WI38 (cell line): ENCODE measurements at regions not wholly inside any gene's neighbourhood (a gene's known extent, or its start where the extent isn't known, plus 50 kb on each side); places are given as distances from the start of the nearest gene placed in this dataset.

Experiments used
- H3K4me3 ChIP-seq: 2 replicates; pipeline ENCODE4 v1.5.1; 2011; ENCODE audit warnings: low read depth, mild to moderate bottlenecking, control low read depth, low read length
- CTCF ChIP-seq: IDR thresholded peaks from 2 replicates; pipeline ENCODE4 v1.5.1; 2012; ENCODE audit warnings: low read depth, mild to moderate bottlenecking, control low read depth, low read length

- H3K4me3 ChIP-seq: no peak overlapping the region
- no peak for TF ChIP-seq CTCF
Observed at GRCh38 chrX:40247848-40248622, 150.3 kb upstream of the BCOR start.

DNA sequence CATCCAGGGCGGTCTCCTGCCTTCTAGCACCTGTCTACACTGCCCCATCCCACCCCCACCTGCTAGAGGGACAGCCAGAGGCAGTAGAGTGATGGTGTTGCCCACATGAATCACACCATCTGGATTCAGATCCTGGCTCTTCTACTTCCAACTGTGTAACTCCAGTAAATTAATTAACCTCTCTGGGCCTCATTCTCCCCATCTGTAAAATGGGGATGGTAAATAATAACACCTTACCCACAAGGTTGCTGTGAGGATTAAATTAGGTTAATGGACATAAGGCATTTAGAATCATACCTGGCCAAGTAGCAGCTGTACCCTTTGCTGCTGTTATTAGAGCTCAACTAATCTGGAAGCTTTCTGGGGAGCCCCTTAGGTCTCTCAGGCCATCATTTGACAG lies 149.6 kb upstream of the BCOR start:
- H3K4me3 ChIP-seq: no peak overlapping the region
- no peak for TF ChIP-seq CTCF

DNA sequence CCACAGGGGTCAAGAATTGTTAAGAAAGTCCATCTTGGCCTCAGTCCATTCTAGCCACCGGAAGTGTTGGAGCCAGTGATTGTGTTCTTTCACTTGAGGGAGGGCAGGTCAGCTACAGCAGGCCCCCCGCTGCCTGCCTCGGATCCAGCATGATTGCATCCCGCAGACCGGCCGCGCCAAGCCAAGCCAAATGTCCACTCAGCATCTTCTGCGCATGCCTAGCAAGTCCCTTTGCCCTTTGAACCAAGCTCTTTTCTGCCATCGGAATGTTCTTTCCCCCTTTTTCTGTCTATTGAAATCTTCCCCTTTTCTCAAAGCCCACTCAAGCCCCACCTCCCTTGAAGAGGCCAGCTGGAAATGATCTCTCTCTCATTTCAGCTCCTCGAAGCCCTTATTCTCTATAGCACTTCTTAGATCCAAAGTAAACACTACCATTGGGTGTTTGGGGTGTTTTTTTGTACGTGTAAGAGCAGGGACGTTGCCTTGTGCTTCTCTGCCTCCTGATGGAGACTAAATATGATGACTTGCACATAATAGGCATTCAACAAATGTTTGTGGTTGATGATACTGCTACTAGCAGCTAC lies 147.8 kb upstream of the BCOR start:
- H3K4me3 ChIP-seq: no peak overlapping the region
- TF ChIP-seq CTCF: no peak

GRCh38 chrX:40244980-40245379 lies 147.2 kb upstream of the BCOR start:
- no peak overlapping the region for H3K4me3 ChIP-seq
- no peak for TF ChIP-seq CTCF

DNA sequence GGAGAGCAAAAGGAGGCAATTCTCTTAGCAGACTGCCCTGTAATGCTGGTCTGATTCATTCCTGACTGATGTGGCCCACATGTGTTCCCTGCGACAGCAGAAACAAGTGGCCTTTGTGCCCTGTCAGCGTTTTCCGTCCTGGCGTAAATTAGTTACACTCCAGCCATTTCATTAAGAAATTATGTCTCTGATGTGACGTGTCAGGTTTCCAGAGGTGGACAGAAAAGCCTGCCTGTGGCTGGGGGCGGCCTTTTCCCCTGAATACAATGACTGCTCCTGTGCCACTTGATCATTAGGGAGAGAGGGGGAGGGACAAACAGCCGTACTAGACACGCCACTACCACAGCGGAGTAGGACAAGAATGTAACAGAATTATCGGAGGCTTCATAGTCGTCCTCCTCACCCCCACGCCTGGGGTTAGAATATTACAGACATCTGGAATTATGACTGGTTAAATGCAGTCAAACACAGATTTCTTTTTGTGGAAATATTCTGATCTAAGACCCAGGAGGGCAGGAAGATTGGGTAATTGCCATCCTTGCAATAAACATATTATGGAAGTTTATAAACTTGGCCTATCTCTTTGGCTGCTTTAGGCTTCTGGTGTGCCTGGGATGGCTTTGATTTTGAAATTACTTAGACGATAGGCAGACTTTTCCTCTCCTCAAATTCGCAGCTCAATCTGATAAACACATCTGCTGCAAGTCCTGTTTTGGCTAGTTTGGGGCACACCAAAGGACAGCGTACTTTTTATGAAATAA lies 146.2 kb upstream of the BCOR start:
- no peak for TF ChIP-seq CTCF
- H3K4me3 ChIP-seq: no peak overlapping the region

DNA sequence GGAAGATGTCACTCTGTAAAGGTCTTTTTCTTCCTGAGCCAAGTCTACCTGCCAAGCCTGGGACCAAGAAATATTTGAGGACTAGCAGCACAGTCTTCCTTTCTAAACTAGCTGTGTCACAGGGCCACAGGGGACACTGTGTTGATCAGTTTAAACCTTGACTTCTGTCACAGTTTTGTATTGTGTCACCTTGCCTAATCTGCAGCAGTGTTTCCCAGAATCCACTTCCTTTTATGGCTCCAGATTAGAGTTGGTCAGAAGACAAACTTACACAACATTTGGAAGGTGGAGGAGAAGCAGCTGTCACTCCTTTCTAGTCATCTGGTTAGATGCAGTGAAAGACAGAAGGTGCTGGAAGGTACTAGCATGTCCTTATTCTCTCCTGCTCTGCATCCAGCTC lies 143.1 kb upstream of the BCOR start:
- TF ChIP-seq CTCF: no peak
- H3K4me3 ChIP-seq: no peak overlapping the region

- no peak overlapping the region for H3K4me3 ChIP-seq
- no peak for TF ChIP-seq CTCF
Observed at GRCh38 chrX:40237731-40238178, 140.0 kb upstream of the BCOR start.
